IMR-90 (cell line): ENCODE measurements at regions not wholly inside any gene's neighbourhood (a gene's known extent, or its start where the extent isn't known, plus 50 kb on each side); places are given as distances from the start of the nearest gene placed in this dataset.
A peak's percentile ranks its signal among the peaks of the same experiment; 100 is the strongest.

Experiments used
- ATAC-seq: fragments of 200-7000 bp; cut with Tn5 transposase; 2 replicates; pipeline ENCODE4 v1.9.1; 2020; ENCODE audit warnings: low read depth, mild to moderate bottlenecking, moderate library complexity
- BruUV-seq: library from RNA; stranded (reverse); fragments of 400-500 nt; replicated peaks from 2 replicates; lab custom pipeline; 2021; lab: Mats Ljungman, UMichigan
- CTCF ChIA-PET: fragments of 300-600 bp; formaldehyde crosslinking; extraction: SDS; loops from one replicate; lab custom pipeline; 2021; ENCODE audit warnings: antibody characterized with exemption; lab: Yijun Ruan, JAX
- POLR2A ChIA-PET: fragments of 300-600 bp; sonication (Branson Sonifier 250); formaldehyde crosslinking; loops from one replicate; lab custom pipeline; 2022; ENCODE audit warnings: antibody characterized with exemption; ENCODE audit not compliant: unreplicated experiment; lab: Charles Lee
- DNase-seq: peaks from one replicate; pipeline ENCODE4 v3.0.0; 2013
- H2AFZ ChIP-seq: replicated peaks from 2 replicates; pipeline ENCODE3; 2013; ENCODE audit warnings: low read length, mild to moderate bottlenecking; ENCODE audit not compliant: poor library complexity
- H2AK5ac ChIP-seq: 2 replicates; pipeline ENCODE4 v1.6.1; 2013; ENCODE audit warnings: low read depth, low read length, inconsistent platforms
- H2AK9ac ChIP-seq: replicated peaks from 2 replicates; pipeline ENCODE3; 2013; ENCODE audit warnings: mild to moderate bottlenecking, low read depth, low read length, moderate library complexity; ENCODE audit not compliant: poor library complexity
- H2BK120ac ChIP-seq: 2 replicates; pipeline ENCODE4 v1.6.1; 2013; ENCODE audit warnings: low read depth, low read length, inconsistent platforms
- H2BK15ac ChIP-seq: 3 replicates; pipeline ENCODE4 v1.6.1; 2013; ENCODE audit warnings: low read depth, low read length, inconsistent platforms
- H2BK20ac ChIP-seq: 2 replicates; pipeline ENCODE4 v1.6.1; 2013; ENCODE audit warnings: low read depth, mild to moderate bottlenecking, inconsistent platforms, low read length, moderate library complexity
- H2BK5ac ChIP-seq: 2 replicates; pipeline ENCODE4 v1.6.1; 2013; ENCODE audit warnings: mild to moderate bottlenecking, low read depth, low read length, inconsistent platforms; ENCODE audit not compliant: poor library complexity, severe bottlenecking
- H3K14ac ChIP-seq: replicated peaks from 2 replicates; pipeline ENCODE4 v1.6.1; 2013; ENCODE audit warnings: low read depth, low read length, inconsistent platforms
- H3K18ac ChIP-seq: 2 replicates; pipeline ENCODE4 v1.6.1; 2013; ENCODE audit warnings: low read depth, low read length, control low read depth
- H3K23ac ChIP-seq: 2 replicates; pipeline ENCODE4 v1.6.1; 2013; ENCODE audit warnings: low read depth, low read length, inconsistent platforms
- H3K27ac ChIP-seq: 2 replicates; pipeline ENCODE4 v1.5.1; 2013; ENCODE audit warnings: mild to moderate bottlenecking, control low read depth, low read length; ENCODE audit not compliant: insufficient read depth
- H3K27me3 ChIP-seq: 2 replicates; pipeline ENCODE4 v1.6.1; 2013; ENCODE audit warnings: low read length; ENCODE audit not compliant: control insufficient read depth, insufficient read depth
- H3K36me3 ChIP-seq: 2 replicates; pipeline ENCODE4 v1.6.1; 2013; ENCODE audit warnings: low read length, mixed read lengths; ENCODE audit not compliant: control insufficient read depth, insufficient read depth
- H3K4ac ChIP-seq: 2 replicates; pipeline ENCODE4 v1.6.1; 2013; ENCODE audit warnings: low read depth, low read length, inconsistent platforms
- H3K4me1 ChIP-seq: 2 replicates; pipeline ENCODE4 v1.6.1; 2013; ENCODE audit warnings: low read length, mixed read lengths; ENCODE audit not compliant: control insufficient read depth, insufficient read depth
- H3K4me2 ChIP-seq: 2 replicates; pipeline ENCODE4 v1.6.1; 2013; ENCODE audit warnings: low read depth, mild to moderate bottlenecking, control low read depth, low read length, moderate library complexity
- H3K4me3 ChIP-seq: 2 replicates; pipeline ENCODE4 v1.5.1; 2013; ENCODE audit warnings: low read depth, mild to moderate bottlenecking, control low read depth, low read length, moderate library complexity; ENCODE audit not compliant: insufficient read depth
- H3K56ac ChIP-seq: 2 replicates; pipeline ENCODE4 v1.6.1; 2013; ENCODE audit warnings: low read length, inconsistent platforms; ENCODE audit not compliant: insufficient read depth; ENCODE audit errors: extremely low read depth
- H3K79me1 ChIP-seq, 2 experiments: 2 replicates each; pipeline ENCODE4 v1.6.1; 2013; ENCODE audit warnings: low read length in 2 of 2, inconsistent platforms in 1 of 2, low read depth in 1 of 2
- H3K9ac ChIP-seq: 2 replicates; pipeline ENCODE4 v1.6.1; 2013; ENCODE audit warnings: low read depth, low read length, control low read depth
- H3K9me1 ChIP-seq: 2 replicates; pipeline ENCODE4 v1.6.1; 2013; ENCODE audit warnings: low read length, inconsistent platforms; ENCODE audit not compliant: insufficient read depth
- H3K9me3 ChIP-seq: 2 replicates; pipeline ENCODE4 v1.6.1; 2013; ENCODE audit warnings: low read length; ENCODE audit not compliant: control insufficient read depth, insufficient read depth
- H4K20me1 ChIP-seq: 2 replicates; pipeline ENCODE4 v1.6.1; 2013; ENCODE audit warnings: low read length, inconsistent platforms; ENCODE audit not compliant: insufficient read depth
- H4K5ac ChIP-seq: 2 replicates; pipeline ENCODE4 v1.6.1; 2013; ENCODE audit warnings: mild to moderate bottlenecking, low read depth, low read length, control low read depth
- H4K8ac ChIP-seq, 2 experiments: 2 replicates each; pipeline ENCODE4 v1.6.1; 2013; ENCODE audit warnings: low read depth in 2 of 2, low read length in 2 of 2, control low read depth in 1 of 2, inconsistent platforms in 1 of 2
- H4K91ac ChIP-seq: 2 replicates; pipeline ENCODE4 v1.6.1; 2013; ENCODE audit warnings: low read depth, low read length, inconsistent platforms; ENCODE audit not compliant: insufficient read depth
- BHLHE40 ChIP-seq: fragments of 150-350 bp; IDR thresholded peaks from 2 replicates; pipeline ENCODE4 v1.6.1; 2016; ENCODE audit warnings: mild to moderate bottlenecking, low read depth, low read length
- CEBPB ChIP-seq: IDR thresholded peaks from 2 replicates; pipeline ENCODE4 v1.6.1; 2012; ENCODE audit warnings: low read depth, low read length, improper control_type of control experiment
- CHD1 ChIP-seq: IDR thresholded peaks from 2 replicates; pipeline ENCODE4 v1.6.1; 2012; ENCODE audit warnings: low read depth, low read length, improper control_type of control experiment
- MAFK ChIP-seq: IDR thresholded peaks from 2 replicates; pipeline ENCODE4 v1.6.1; 2012; ENCODE audit warnings: low read depth, low read length, improper control_type of control experiment
- MAZ ChIP-seq: IDR thresholded peaks from 2 replicates; pipeline ENCODE4 v1.6.1; 2012; ENCODE audit warnings: low read depth, mild to moderate bottlenecking, low read length, improper control_type of control experiment, moderate library complexity, borderline replicate concordance
- MXI1 ChIP-seq: IDR thresholded peaks from 2 replicates; pipeline ENCODE4 v1.6.1; 2012; ENCODE audit warnings: low read depth, mild to moderate bottlenecking, low read length, moderate library complexity, borderline replicate concordance
- NFE2L2 ChIP-seq: fragments of 150-350 bp; IDR thresholded peaks from 2 replicates; pipeline ENCODE4 v1.6.1; 2016; ENCODE audit warnings: low read depth, mild to moderate bottlenecking, low read length
- POLR2A ChIP-seq: IDR thresholded peaks from 2 replicates; pipeline ENCODE4 v1.6.1; 2012; ENCODE audit warnings: mild to moderate bottlenecking, low read depth, low read length
- RAD21 ChIP-seq: IDR thresholded peaks from 2 replicates; pipeline ENCODE4 v1.6.1; 2012; ENCODE audit warnings: low read length, improper control_type of control experiment
- RCOR1 ChIP-seq: IDR thresholded peaks from 2 replicates; pipeline ENCODE4 v1.6.1; 2012; ENCODE audit warnings: mild to moderate bottlenecking, low read length, improper control_type of control experiment; ENCODE audit not compliant: insufficient replicate concordance
- RFX5 ChIP-seq: IDR thresholded peaks from 2 replicates; pipeline ENCODE4 v1.8.0; 2012; ENCODE audit warnings: low read depth, mild to moderate bottlenecking, low read length, moderate library complexity
- SMC3 ChIP-seq: fragments of 150-350 bp; IDR thresholded peaks from 2 replicates; pipeline ENCODE4 v1.6.1; 2016; ENCODE audit warnings: low read depth, mild to moderate bottlenecking, antibody characterized with exemption, low read length, moderate library complexity
- WGBS, 2 experiments: methylation state at CpG; one replicate each; pipeline versions ENCODE4 v1.1.5 to v1.1.7; 2013; ENCODE audit warnings: missing lambda C conversion rate in 2 of 2; ENCODE audit not compliant: insufficient read length in 1 of 2; ENCODE audit errors: extremely low coverage in 2 of 2; 5-methylcytosine and 5-hydroxymethylcytosine counted together
- dilution Hi-C: fragments of 300-500 bp; cut with HindIII; formaldehyde crosslinking; loops from one replicate; pipeline ENCODE4 v1.14.3; 2018; ENCODE audit warnings: low sequenced_read_pairs; ENCODE audit not compliant: unreplicated experiment
- in situ Hi-C: fragments of 300-500 bp; cut with MboI; formaldehyde crosslinking; loops from 3 replicates; pipeline ENCODE4 v1.14.3; 2019; ENCODE audit warnings: low sequenced_read_pairs, inconsistent platforms, mixed read lengths
- intact Hi-C: fragments of 100-400 bp; cut with micrococcal nuclease; formaldehyde crosslinking; loops from 2 replicates; pipeline ENCODE4 v1.10.0; 2022
- TF ChIP-seq, protein P1 (sequence below): fragments of 150-350 bp; IDR thresholded peaks from 2 replicates; pipeline ENCODE4 v1.6.1; 2016; ENCODE audit warnings: low read depth, mild to moderate bottlenecking, low read length, moderate library complexity, borderline replicate concordance
- TF ChIP-seq, protein P2 (sequence below): conservative IDR thresholded peaks from 2 replicates; pipeline ENCODE4 v1.5.1; 2012; ENCODE audit warnings: mild to moderate bottlenecking, low read depth, low read length, improper control_type of control experiment

DNA sequence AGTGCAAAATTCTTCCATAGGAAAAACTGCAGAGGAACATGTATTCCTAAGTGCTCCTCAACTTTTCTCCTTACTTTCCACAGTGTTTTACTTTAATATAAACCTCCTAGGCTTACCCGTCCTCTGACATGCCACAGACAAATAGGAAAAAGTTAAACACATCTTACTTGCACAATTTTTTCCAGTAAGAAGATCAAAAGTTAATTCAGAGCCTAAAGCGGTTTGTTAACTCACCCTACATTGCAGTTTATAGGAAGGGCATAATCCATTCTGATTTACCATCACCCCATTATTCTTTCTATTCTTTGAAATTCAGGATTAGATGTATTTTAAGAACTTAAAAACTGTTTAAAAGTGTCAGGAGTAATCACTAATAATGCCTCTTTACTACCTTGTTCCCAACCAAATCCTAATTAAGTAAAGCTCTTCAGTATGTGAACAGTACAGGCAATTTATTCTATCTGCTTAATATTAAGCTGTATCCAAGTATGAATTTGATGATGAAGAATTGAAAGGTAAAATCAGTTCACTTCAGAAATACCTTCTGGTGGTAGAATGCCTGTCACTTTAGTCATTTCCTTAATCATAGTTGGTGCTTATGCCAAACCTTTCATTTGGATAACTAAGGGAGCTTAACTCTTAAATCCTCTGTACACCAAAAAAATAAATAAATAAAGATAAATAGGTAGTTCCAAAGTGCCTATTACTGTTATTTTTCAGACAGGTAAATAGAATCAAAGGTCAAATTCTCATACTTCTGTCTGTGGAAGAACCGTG is 292.0 kb downstream of the ALDH8A1 start (continued):
- TF ChIP-seq RAD21, result no peak

DNA sequence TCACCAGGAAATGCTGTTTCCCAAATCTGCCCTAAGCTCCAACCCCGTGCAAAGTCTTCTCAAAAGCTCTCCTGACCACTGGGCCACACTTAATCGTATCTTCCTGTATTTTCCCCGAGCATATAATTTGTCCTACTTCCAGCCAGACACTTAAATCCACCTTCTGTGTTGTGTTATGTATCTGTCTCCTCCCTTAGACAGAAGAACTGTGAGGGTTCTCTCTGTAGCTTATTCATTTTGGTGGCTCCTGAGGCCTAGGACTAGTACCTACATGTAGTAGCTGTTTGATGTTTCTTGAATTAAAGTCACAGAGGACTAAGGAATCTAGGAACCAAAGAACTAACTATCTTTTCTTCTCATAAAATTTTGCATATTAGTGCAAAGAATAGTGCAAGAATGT is 292.6 kb downstream of the ALDH8A1 start:
- POLR2A ChIA-PET, result no interaction called here
- TF ChIP-seq, protein P1, sequence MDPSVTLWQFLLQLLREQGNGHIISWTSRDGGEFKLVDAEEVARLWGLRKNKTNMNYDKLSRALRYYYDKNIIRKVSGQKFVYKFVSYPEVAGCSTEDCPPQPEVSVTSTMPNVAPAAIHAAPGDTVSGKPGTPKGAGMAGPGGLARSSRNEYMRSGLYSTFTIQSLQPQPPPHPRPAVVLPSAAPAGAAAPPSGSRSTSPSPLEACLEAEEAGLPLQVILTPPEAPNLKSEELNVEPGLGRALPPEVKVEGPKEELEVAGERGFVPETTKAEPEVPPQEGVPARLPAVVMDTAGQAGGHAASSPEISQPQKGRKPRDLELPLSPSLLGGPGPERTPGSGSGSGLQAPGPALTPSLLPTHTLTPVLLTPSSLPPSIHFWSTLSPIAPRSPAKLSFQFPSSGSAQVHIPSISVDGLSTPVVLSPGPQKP, result no peak
- TF ChIP-seq RCOR1 (no peak), CHD1 (no peak), POLR2A (no peak), NFE2L2 (no peak), SMC3 (no peak), MAZ (no peak), RAD21 (no peak), MXI1 (no peak), CEBPB (no peak), MAFK (no peak), BHLHE40 (no peak), RFX5 (no peak)
- TF ChIP-seq, protein P2, sequence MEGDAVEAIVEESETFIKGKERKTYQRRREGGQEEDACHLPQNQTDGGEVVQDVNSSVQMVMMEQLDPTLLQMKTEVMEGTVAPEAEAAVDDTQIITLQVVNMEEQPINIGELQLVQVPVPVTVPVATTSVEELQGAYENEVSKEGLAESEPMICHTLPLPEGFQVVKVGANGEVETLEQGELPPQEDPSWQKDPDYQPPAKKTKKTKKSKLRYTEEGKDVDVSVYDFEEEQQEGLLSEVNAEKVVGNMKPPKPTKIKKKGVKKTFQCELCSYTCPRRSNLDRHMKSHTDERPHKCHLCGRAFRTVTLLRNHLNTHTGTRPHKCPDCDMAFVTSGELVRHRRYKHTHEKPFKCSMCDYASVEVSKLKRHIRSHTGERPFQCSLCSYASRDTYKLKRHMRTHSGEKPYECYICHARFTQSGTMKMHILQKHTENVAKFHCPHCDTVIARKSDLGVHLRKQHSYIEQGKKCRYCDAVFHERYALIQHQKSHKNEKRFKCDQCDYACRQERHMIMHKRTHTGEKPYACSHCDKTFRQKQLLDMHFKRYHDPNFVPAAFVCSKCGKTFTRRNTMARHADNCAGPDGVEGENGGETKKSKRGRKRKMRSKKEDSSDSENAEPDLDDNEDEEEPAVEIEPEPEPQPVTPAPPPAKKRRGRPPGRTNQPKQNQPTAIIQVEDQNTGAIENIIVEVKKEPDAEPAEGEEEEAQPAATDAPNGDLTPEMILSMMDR, result no peak

More for the DNA sequence above, 292.6 kb downstream of the ALDH8A1 start:
- dilution Hi-C loops, result no loop called here
- H2BK20ac ChIP-seq, result peak overlapping the region; percentile 63; the same call in 1 of the 2 replicates
- no peak overlapping the region; the same call in 1 of the 2 replicates for H3K4me2 ChIP-seq
- peak overlapping the region; percentile 80; the same call in 1 of the 2 replicates for H4K5ac ChIP-seq
- 0 out of 4 replicates have a peak overlapping the region, but pooled peaks of 1 of the 2 experiments have one; percentile 16 for H4K8ac ChIP-seq
- H3K18ac ChIP-seq, result peak overlapping the region; percentile 82; the same call in 1 of the 2 replicates
- no peaks in the 10 kb centered on the region for H3K79me1 ChIP-seq
- H3K9me3 ChIP-seq, result no peaks in the 10 kb centered on the region
- H3K36me3 ChIP-seq, result no peaks in the 10 kb centered on the region
- no TSS peak for BruUV-seq
- H3K27me3 ChIP-seq, result no peaks in the 10 kb centered on the region
- H4K20me1 ChIP-seq, result no peaks in the 10 kb centered on the region
- no peaks in the 10 kb centered on the region for H3K9me1 ChIP-seq
- H2AK5ac ChIP-seq, result no peak overlapping the region
- H3K27ac ChIP-seq, result no peak overlapping the region
- H3K14ac ChIP-seq, result peak overlapping the region; percentile 60
- no peak overlapping the region for H2AK9ac ChIP-seq
- intact Hi-C loops, result no loop called here
- H3K4me3 ChIP-seq, result no peak overlapping the region
- H2AFZ ChIP-seq, result no peak overlapping the region
- in situ Hi-C loops, result no loop called here
- no peak overlapping the region for H3K23ac ChIP-seq
- H3K56ac ChIP-seq, result no peak overlapping the region
- peak overlapping the region; percentile 12; the same call in 2 of the 3 replicates for H2BK15ac ChIP-seq
- no peak overlapping the region for H3K9ac ChIP-seq
- DNase-seq (no peak), ATAC-seq (no peak)
- CTCF ChIA-PET, result no interaction called here
- peak overlapping the region; percentile 20; the same call in 1 of the 2 replicates for H3K4ac ChIP-seq
- H3K4me1 ChIP-seq, result peaks cover 7% of the 10 kb centered on the region
- no peak overlapping the region for H2BK5ac ChIP-seq
- 0 out of 2 replicates have a peak overlapping the region, but pooled peaks have one; percentile 30 for H2BK120ac ChIP-seq
- peak overlapping the region; percentile 40; the same call in 1 of the 2 replicates for H4K91ac ChIP-seq
- WGBS, 2 experiments, result no CpG with 5 or more reads among the region's 3 CpGs
